ENCODE measurements at regions not wholly inside any gene's neighbourhood (a gene's known extent, or its start where the extent isn't known, plus 50 kb on each side); places are given as distances from the start of the nearest gene placed in this dataset.

- no peak for DNase-seq
- TF ChIP-seq CTCF (IDR thresholded peaks at IDR 0.05): no peak
- intact Hi-C loops (cut with DNase I): no loop called here
- Histone ChIP-seq H3K9me3 (peaks cover 0 to 13% (median 0%) of the 10 kb centered on the region in 11 donors), H3K27me3 (no peaks in the 10 kb centered on the region), H3K4me3 (no peak overlapping the region), H3K36me3 (no peaks in the 10 kb centered on the region), H3K27ac (peak overlapping the region in 4 of 10 donors; percentile 25 to 76 (median 46)), H3K4me1 (peaks cover 0 to 16% (median 13%) of the 10 kb centered on the region in 9 donors)
- 97 to 100% methylated on average over 1 of the region's 1 CpG for WGBS, 2 donors
- no peak for ATAC-seq
Measured at GRCh38 chr21:15431053-15431452, 298.7 kb upstream of the USP25 start.

DNA sequence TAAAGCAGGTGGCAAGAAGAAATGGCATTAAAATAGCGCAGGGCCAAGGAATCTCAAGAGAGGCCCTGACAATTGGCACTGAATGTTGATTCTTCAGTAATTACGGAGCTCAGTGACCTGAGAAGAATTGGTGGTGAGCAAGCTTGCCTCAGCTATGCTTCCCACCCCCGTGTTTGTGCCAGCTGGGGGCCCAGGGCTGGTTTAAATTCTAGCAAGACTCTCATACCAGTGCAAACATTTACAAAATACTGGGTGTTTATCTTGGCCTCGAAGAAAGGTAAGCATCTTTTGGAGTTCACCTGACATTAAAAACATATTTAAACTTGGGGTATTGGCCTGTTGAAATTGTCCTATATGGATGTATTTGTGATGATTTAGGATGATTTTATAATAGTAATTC is 296.7 kb upstream of the USP25 start:
- H3K9me3 ChIP-seq: peaks cover 0 to 13% (median 0%) of the 10 kb centered on the region in 11 donors
- no peak overlapping the region for H3K4me3 ChIP-seq
- no peaks in the 10 kb centered on the region for H3K36me3 ChIP-seq
- WGBS, 2 donors: 90 to 95% methylated on average over 4 of the region's 4 CpGs
- peaks cover 0 to 16% (median 13%) of the 10 kb centered on the region in 9 donors for H3K4me1 ChIP-seq
- TF ChIP-seq CTCF (IDR thresholded peaks at IDR 0.05): no peak
- no peak overlapping the region for H3K27ac ChIP-seq
- no peaks in the 10 kb centered on the region for H3K27me3 ChIP-seq
- DNase-seq: no peak
- intact Hi-C loops (cut with DNase I): no loop called here
- ATAC-seq: no peak

GRCh38 chr21:15434163-15434905 is 295.4 kb upstream of the USP25 start:
- WGBS, 2 donors: 65 to 78% methylated on average over 2 of the region's 2 CpGs
- no peaks in the 10 kb centered on the region for H3K27me3 ChIP-seq
- H3K9me3 ChIP-seq: peaks cover 0 to 13% (median 0%) of the 10 kb centered on the region in 11 donors
- ATAC-seq: no peak
- intact Hi-C loops (cut with DNase I): no loop called here
- H3K4me1 ChIP-seq: peaks cover 0 to 16% (median 13%) of the 10 kb centered on the region in 9 donors
- H3K27ac ChIP-seq: no peak overlapping the region
- TF ChIP-seq CTCF (IDR thresholded peaks at IDR 0.05): no peak
- no peaks in the 10 kb centered on the region for H3K36me3 ChIP-seq
- no peak overlapping the region for H3K4me3 ChIP-seq
- no peak for DNase-seq

- intact Hi-C loops (cut with DNase I): no loop called here
- Histone ChIP-seq H3K9me3 (peaks cover 0 to 13% (median 0%) of the 10 kb centered on the region in 11 donors), H3K27me3 (no peaks in the 10 kb centered on the region), H3K4me3 (no peak overlapping the region), H3K4me1 (peaks cover 0 to 4% (median 1%) of the 10 kb centered on the region in 9 donors), H3K27ac (no peak overlapping the region), H3K36me3 (no peaks in the 10 kb centered on the region)
- ATAC-seq: no peak
- TF ChIP-seq CTCF (IDR thresholded peaks at IDR 0.05): no peak
- WGBS, 2 donors: 84 to 87% methylated on average over 1 of the region's 1 CpG
- no peak for DNase-seq
Measured at GRCh38 chr21:15436031-15436430, 293.8 kb upstream of the USP25 start.
